B cell (primary cell): ENCODE measurements at regions not wholly inside any gene's neighbourhood (a gene's known extent, or its start where the extent isn't known, plus 50 kb on each side); places are given as distances from the start of the nearest gene placed in this dataset.

ENCODE experiments used
- ATAC-seq: fragments of 200-7000 bp; cut with Tn5 transposase; one replicate; pipeline ENCODE4 v1.10.0; 2021; ENCODE audit warnings: low read depth, mild to moderate bottlenecking, moderate number of reproducible peaks, moderate library complexity
- CTCF ChIA-PET: fragments of 350-600 bp; sonication (Branson Sonifier 250); formaldehyde crosslinking; loops from one replicate; lab custom pipeline; 2021; ENCODE audit warnings: antibody characterized with exemption, inconsistent platforms; lab: Charles Lee
- POLR2A ChIA-PET: fragments of 350-600 bp; sonication (Branson Sonifier 250); formaldehyde crosslinking; loops from one replicate; lab custom pipeline; 2021; ENCODE audit warnings: antibody characterized with exemption; lab: Charles Lee
- DNase-seq: peaks from one replicate; pipeline ENCODE4 v3.0.0; 2013
- H2AFZ ChIP-seq: 2 replicates; pipeline ENCODE4 v1.6.1; 2012; ENCODE audit warnings: mild to moderate bottlenecking, low read depth, low read length; ENCODE audit not compliant: insufficient read depth, poor library complexity, severe bottlenecking
- H3K27ac ChIP-seq, 2 donors: 1 replicate in 1 of 2; 2 replicates in 1 of 2; pipeline ENCODE4 v1.5.1; 2012 to 2013; ENCODE audit warnings: low read length in 2 of 2, mild to moderate bottlenecking in 2 of 2, moderate library complexity in 1 of 2
- H3K27me3 ChIP-seq, 4 experiments: fragments of 200-600 bp in 1 of 4; sonication (generic) in 1 of 4; replicated peaks in 1 of 4; 1 replicate in 2 of 4; 2 replicates in 2 of 4; pipeline versions ENCODE4 v1.6.1 to v1.7.0; 2013 to 2016; ENCODE audit warnings: low read length in 3 of 4, mild to moderate bottlenecking in 2 of 4, mixed read lengths in 1 of 4, moderate library complexity in 1 of 4; ENCODE audit not compliant: insufficient read depth in 4 of 4, control insufficient read depth in 3 of 4; ENCODE audit errors: control extremely low read depth in 1 of 4
- H3K36me3 ChIP-seq, 2 experiments: replicated peaks in 1 of 2; 1 replicate in 1 of 2; 2 replicates in 1 of 2; pipeline versions ENCODE4 v1.6.1 to v1.7.1; 2013; ENCODE audit warnings: low read length in 1 of 2; ENCODE audit not compliant: insufficient read depth in 2 of 2, control insufficient read depth in 1 of 2; ENCODE audit errors: control extremely low read depth in 1 of 2, extremely low read depth in 1 of 2
- H3K4me1 ChIP-seq, 2 donors: fragments of 200-600 bp in 1 of 2; sonication (generic) in 1 of 2; 1 replicate in 1 of 2; 2 replicates in 1 of 2; pipeline versions ENCODE4 v1.5.1 to v1.6.1; 2013 to 2017; ENCODE audit warnings: low read length in 2 of 2; ENCODE audit not compliant: control insufficient read depth in 2 of 2, insufficient read depth in 2 of 2
- H3K4me2 ChIP-seq: replicated peaks from 2 replicates; pipeline ENCODE3; 2012; ENCODE audit warnings: mild to moderate bottlenecking, low read depth, low read length; ENCODE audit not compliant: poor library complexity, severe bottlenecking
- H3K4me3 ChIP-seq, 5 experiments: fragments of 200-600 bp in 1 of 5; sonication (generic) in 1 of 5; 1 replicate in 3 of 5; 2 replicates in 2 of 5; pipeline versions ENCODE4 v1.5.1 to v1.7.0; 2011 to 2016; ENCODE audit warnings: low read length in 4 of 5, mild to moderate bottlenecking in 4 of 5, low read depth in 2 of 5, control low read depth in 1 of 5, moderate library complexity in 1 of 5; ENCODE audit not compliant: insufficient read depth in 1 of 5; ENCODE audit errors: control extremely low read depth in 1 of 5, extremely low read depth in 1 of 5
- H3K79me2 ChIP-seq: fragments of 200-600 bp; sonication (generic); one replicate; pipeline ENCODE4 v1.6.0; 2016; ENCODE audit warnings: low read length; ENCODE audit not compliant: control insufficient read depth, insufficient read depth
- H3K9ac ChIP-seq: fragments of 200-600 bp; sonication (generic); 2 replicates; pipeline ENCODE4 v1.6.1; 2017; ENCODE audit warnings: mild to moderate bottlenecking, low read length, moderate library complexity
- H3K9me3 ChIP-seq, 3 donors: one replicate each; pipeline versions ENCODE4 v1.6.1 to v1.7.1; 2013; ENCODE audit warnings: low read length in 2 of 3; ENCODE audit not compliant: control insufficient read depth in 2 of 3, insufficient read depth in 1 of 3; ENCODE audit errors: control extremely low read depth in 1 of 3
- H4K20me1 ChIP-seq: 2 replicates; pipeline ENCODE4 v1.6.0; 2012; ENCODE audit warnings: mild to moderate bottlenecking, low read length; ENCODE audit not compliant: insufficient read depth, control insufficient read depth, poor library complexity, severe bottlenecking
- H3K27ac Mint-ChIP-seq: one replicate; pipeline ENCODE4 v1.8.0; 2021; ENCODE audit warnings: mixed read lengths
- H3K27me3 Mint-ChIP-seq: one replicate; pipeline ENCODE4 v1.8.0; 2021; ENCODE audit warnings: mixed read lengths
- H3K4me1 Mint-ChIP-seq: one replicate; pipeline ENCODE4 v1.8.0; 2021; ENCODE audit warnings: mixed read lengths
- H3K4me3 Mint-ChIP-seq: one replicate; pipeline ENCODE4 v1.8.0; 2021; ENCODE audit warnings: mixed read lengths
- H3K9me3 Mint-ChIP-seq: one replicate; pipeline ENCODE4 v1.8.0; 2022; ENCODE audit warnings: mixed read lengths; ENCODE audit not compliant: insufficient read depth
- EZH2 ChIP-seq: IDR thresholded peaks from 2 replicates; pipeline ENCODE4 v1.6.1; 2012; ENCODE audit warnings: borderline replicate concordance, low read depth, mild to moderate bottlenecking, moderate library complexity, low read length; ENCODE audit not compliant: insufficient read depth, poor library complexity, severe bottlenecking
- WGBS: methylation state at CpG from one replicate; pipeline ENCODE4 v1.1.5; 2013; ENCODE audit warnings: missing lambda C conversion rate; ENCODE audit not compliant: insufficient coverage; 5-methylcytosine and 5-hydroxymethylcytosine counted together
- intact Hi-C: fragments of 100-400 bp; cut with micrococcal nuclease; formaldehyde crosslinking; loops from one replicate; pipeline ENCODE4 v1.10.0; 2022
- TF ChIP-seq, protein P1 (sequence below): fragments of 200-600 bp; IDR thresholded peaks from one replicate; pipeline ENCODE4 v1.8.0; 2022; ENCODE audit warnings: antibody characterized with exemption, mild to moderate bottlenecking

DNA sequence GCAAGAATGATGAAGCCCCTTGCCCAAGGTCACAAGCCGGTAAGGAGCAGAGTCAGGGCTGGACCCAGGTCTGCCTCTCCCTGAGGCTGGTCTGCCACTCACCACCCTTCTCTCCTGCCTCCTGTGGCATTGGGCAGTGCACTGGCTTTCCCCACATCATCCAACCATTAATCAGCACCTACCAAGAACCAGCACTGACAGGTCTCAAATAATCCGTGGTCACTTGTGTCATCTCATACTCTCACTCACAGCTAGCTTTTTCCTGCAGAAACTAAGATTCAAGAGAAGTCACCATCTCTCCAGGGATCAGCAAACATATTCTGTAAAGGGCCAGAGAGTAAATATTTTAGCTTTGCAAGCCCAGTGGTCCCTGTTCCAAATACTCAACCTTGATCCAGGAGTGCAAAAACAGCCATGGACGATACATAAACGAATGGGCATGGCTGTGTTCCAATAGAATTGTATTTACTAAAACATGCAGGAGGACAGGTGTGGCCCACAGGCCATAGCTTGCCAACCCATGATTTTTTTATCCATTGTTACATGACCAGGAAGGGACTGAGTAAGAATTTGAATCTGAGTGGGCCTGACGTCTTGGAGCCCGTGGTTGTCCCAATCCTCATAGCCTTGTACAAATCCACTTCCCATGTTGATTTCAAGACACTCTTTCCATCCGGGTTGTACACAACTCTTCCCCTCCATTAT lies 374.2 kb downstream of the BCL11B start:
- intact Hi-C loops: no loop called here
- Histone ChIP-seq H3K9me3 (peaks cover 0 to 63% (median 0%) of the 10 kb centered on the region in 3 donors), H3K27me3 (no peaks in the 10 kb centered on the region), H3K4me3 (no peak overlapping the region), H3K79me2 (no peaks in the 10 kb centered on the region), H3K4me2 (no peak overlapping the region), H4K20me1 (no peaks in the 10 kb centered on the region), H2AFZ (no peak overlapping the region), H3K4me1 (no peaks in the 10 kb centered on the region), H3K36me3 (no peaks in the 10 kb centered on the region), H3K27ac (no peak overlapping the region), H3K9ac (no peak overlapping the region)
- Mint-ChIP-seq H3K27ac (no peak overlapping the region), H3K9me3 (peaks cover 8% of the 10 kb centered on the region), H3K4me3 (no peak overlapping the region), H3K27me3 (no peaks in the 10 kb centered on the region), H3K4me1 (no peaks in the 10 kb centered on the region)
- WGBS: 90% methylated on average over 6 of the region's 7 CpGs
- CTCF ChIA-PET: no interaction called here
- DNase-seq (no peak), ATAC-seq (no peak)
- TF ChIP-seq, protein P1, sequence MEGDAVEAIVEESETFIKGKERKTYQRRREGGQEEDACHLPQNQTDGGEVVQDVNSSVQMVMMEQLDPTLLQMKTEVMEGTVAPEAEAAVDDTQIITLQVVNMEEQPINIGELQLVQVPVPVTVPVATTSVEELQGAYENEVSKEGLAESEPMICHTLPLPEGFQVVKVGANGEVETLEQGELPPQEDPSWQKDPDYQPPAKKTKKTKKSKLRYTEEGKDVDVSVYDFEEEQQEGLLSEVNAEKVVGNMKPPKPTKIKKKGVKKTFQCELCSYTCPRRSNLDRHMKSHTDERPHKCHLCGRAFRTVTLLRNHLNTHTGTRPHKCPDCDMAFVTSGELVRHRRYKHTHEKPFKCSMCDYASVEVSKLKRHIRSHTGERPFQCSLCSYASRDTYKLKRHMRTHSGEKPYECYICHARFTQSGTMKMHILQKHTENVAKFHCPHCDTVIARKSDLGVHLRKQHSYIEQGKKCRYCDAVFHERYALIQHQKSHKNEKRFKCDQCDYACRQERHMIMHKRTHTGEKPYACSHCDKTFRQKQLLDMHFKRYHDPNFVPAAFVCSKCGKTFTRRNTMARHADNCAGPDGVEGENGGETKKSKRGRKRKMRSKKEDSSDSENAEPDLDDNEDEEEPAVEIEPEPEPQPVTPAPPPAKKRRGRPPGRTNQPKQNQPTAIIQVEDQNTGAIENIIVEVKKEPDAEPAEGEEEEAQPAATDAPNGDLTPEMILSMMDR: no peak
- POLR2A ChIA-PET: no interaction called here

DNA sequence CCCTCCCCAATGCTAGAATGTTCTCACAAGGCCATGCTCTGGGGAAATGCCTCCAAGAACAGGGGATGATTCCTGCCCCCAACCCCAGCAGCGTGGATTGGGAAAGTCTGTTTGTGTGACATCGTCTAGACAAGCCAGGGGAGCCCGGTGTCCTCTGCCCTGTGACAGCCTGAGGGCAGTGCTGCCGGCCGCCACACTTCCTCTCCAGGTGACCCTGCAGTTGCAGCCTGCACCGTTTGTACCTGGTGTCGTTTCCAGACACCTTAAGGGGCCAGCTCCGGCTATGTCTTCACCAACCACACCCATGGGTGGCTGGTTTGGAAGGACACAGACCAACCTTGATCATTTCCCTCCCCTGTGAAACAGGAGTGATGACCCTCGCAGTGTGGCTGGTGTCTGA lies 372.6 kb downstream of the BCL11B start:
- ATAC-seq (no peak), DNase-seq (no peak)
- 60% methylated on average over 9 of the region's 9 CpGs for whole genome bisulfite sequencing
- intact Hi-C loops: no loop called here
- H4K20me1 ChIP-seq: no peaks in the 10 kb centered on the region
- no peak overlapping the region for H3K4me3 ChIP-seq
- Mint-ChIP-seq H3K27me3 (no peaks in the 10 kb centered on the region), H3K9me3 (peaks cover 8% of the 10 kb centered on the region), H3K4me3 (no peak overlapping the region), H3K27ac (no peak overlapping the region), H3K4me1 (no peaks in the 10 kb centered on the region)
- H3K4me1 ChIP-seq: no peaks in the 10 kb centered on the region
- TF ChIP-seq, protein P1: no peak
- no peak for TF ChIP-seq EZH2
- POLR2A ChIA-PET: no interaction called here
- H3K27me3 ChIP-seq: no peaks in the 10 kb centered on the region
- no peaks in the 10 kb centered on the region for H3K36me3 ChIP-seq
- CTCF ChIA-PET: no interaction called here
- H3K9ac ChIP-seq: no peak overlapping the region
- no peaks in the 10 kb centered on the region for H3K79me2 ChIP-seq
- H3K27ac ChIP-seq: no peak overlapping the region
- peaks cover 0 to 67% (median 0%) of the 10 kb centered on the region in 3 donors for H3K9me3 ChIP-seq
- no peak overlapping the region for H2AFZ ChIP-seq
- no peak overlapping the region for H3K4me2 ChIP-seq
